ENCODE measurements at regions not wholly inside any gene's neighbourhood (a gene's known extent, or its start where the extent isn't known, plus 50 kb on each side); places are given as distances from the start of the nearest gene placed in this dataset.

GRCh38 chr5:123795688-123796087, 283.7 kb downstream of the CSNK1G3 start:
- H3K9me3 Mint-ChIP-seq: peaks cover 8 to 10% of the 10 kb centered on the region in 2 experiments
- H3K4me3 Mint-ChIP-seq: no peak overlapping the region
- WGBS (ENCODE audit: extremely low coverage, insufficient read length, low lambda C conversion rate): no CpG with 5 or more reads among the region's 3 CpGs
- no peaks in the 10 kb centered on the region for H3K27me3 Mint-ChIP-seq (ENCODE audit: low read depth)
- H3K36me3 Mint-ChIP-seq (ENCODE audit: insufficient read depth in 1 of 3, low read depth in 3 of 3): peaks cover 1 to 14% (median 2%) of the 10 kb centered on the region in 3 experiments; a peak in 5 of 7 replicates
- Histone ChIP-seq H4K8ac (replicated peaks; ENCODE audit: insufficient read length, low read depth, low read length) (no peak overlapping the region), H3K9me3 (ENCODE audit: control insufficient read depth, low read depth, low read length) (no peaks in the 10 kb centered on the region), H3K9ac (ENCODE audit: extremely low read depth, insufficient read length, low read length) (no peak overlapping the region), H3K4me1 (ENCODE audit: insufficient read depth, low read length) (no peaks in the 10 kb centered on the region), H2BK5ac (ENCODE audit: insufficient read length, low read length) (no peak overlapping the region), H4K5ac (ENCODE audit: insufficient read length, low read depth, low read length) (no peak overlapping the region), H3K4ac (ENCODE audit: low read depth, low read length) (no peak overlapping the region), H3K14ac (ENCODE audit: insufficient read depth, low read length) (no peak overlapping the region), H4K20me1 (ENCODE audit: control insufficient read depth, insufficient read depth, insufficient read length) (no peaks in the 10 kb centered on the region), H2BK15ac (ENCODE audit: low read depth, low read length) (no peak overlapping the region), H3K27ac (ENCODE audit: insufficient read length, low read depth, low read length) (no peak overlapping the region), H2BK12ac (ENCODE audit: insufficient read length, low read depth, low read length) (no peak overlapping the region), H2AK5ac (ENCODE audit: insufficient read length, low read length) (no peak overlapping the region), H3K56ac (ENCODE audit: insufficient read length, low read depth, low read length) (no peak overlapping the region), H3K23me2 (ENCODE audit: insufficient read length, low read depth, low read length, poor library complexity, severe bottlenecking) (no peaks in the 10 kb centered on the region), H2BK20ac (ENCODE audit: low read depth, low read length, poor library complexity, severe bottlenecking) (no peak overlapping the region), H4K91ac (ENCODE audit: insufficient read length, low read depth, low read length) (no peak overlapping the region), H3T11ph (ENCODE audit: low read length) (no peak overlapping the region), H3K4me2 (ENCODE audit: insufficient read depth, insufficient read length, low read length) (no peak overlapping the region), H2AFZ (ENCODE audit: low read length) (no peak overlapping the region), H3K18ac (ENCODE audit: insufficient read length, low read depth, low read length) (no peak overlapping the region), H3K23ac (ENCODE audit: insufficient read length, low read depth, low read length) (no peak overlapping the region), H3K27me3 (ENCODE audit: insufficient read depth, low read length) (no peaks in the 10 kb centered on the region), H3K79me1 (ENCODE audit: insufficient read depth, low read depth, low read length, poor library complexity, severe bottlenecking) (no peaks in the 10 kb centered on the region), H2BK120ac (ENCODE audit: low read depth, low read length, poor library complexity, severe bottlenecking) (no peak overlapping the region), H3K79me2 (ENCODE audit: insufficient read depth, low read length) (no peaks in the 10 kb centered on the region)
- H3K4me1 Mint-ChIP-seq: no peaks in the 10 kb centered on the region
- TF ChIP-seq, protein P1, sequence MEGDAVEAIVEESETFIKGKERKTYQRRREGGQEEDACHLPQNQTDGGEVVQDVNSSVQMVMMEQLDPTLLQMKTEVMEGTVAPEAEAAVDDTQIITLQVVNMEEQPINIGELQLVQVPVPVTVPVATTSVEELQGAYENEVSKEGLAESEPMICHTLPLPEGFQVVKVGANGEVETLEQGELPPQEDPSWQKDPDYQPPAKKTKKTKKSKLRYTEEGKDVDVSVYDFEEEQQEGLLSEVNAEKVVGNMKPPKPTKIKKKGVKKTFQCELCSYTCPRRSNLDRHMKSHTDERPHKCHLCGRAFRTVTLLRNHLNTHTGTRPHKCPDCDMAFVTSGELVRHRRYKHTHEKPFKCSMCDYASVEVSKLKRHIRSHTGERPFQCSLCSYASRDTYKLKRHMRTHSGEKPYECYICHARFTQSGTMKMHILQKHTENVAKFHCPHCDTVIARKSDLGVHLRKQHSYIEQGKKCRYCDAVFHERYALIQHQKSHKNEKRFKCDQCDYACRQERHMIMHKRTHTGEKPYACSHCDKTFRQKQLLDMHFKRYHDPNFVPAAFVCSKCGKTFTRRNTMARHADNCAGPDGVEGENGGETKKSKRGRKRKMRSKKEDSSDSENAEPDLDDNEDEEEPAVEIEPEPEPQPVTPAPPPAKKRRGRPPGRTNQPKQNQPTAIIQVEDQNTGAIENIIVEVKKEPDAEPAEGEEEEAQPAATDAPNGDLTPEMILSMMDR (conservative IDR thresholded peaks at IDR 0.05): no peak
- no peak overlapping the region for H3K27ac Mint-ChIP-seq
- no peak for DNase-seq
